ENCODE measurements at regions not wholly inside any gene's neighbourhood (a gene's known extent, or its start where the extent isn't known, plus 50 kb on each side); places are given as distances from the start of the nearest gene placed in this dataset.

DNA sequence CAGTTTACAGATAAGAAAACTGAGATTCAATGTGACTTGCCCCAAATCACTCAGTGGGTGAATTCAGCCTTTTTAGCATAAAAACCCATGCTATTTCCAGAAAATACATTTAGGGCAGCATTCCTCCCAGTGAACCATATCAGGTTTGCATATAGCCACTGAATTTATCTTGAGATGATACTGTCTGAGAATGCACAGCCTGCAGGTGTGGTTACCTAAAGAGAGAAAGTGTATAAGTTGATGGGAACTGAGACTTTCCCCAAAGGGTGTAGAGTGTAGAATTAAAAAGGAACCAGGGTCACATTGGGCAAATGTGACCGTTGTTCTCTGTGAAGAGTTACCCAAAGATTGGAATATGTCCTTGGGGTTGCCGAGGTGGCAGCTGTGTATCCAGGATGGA lies 100.0 kb upstream of the PIK3R1 start:
- Mint-ChIP-seq H3K4me1 (ENCODE audit: low read depth, unreplicated experiment) (peaks cover 10% of the 10 kb centered on the region), H3K36me3 (ENCODE audit: insufficient read depth, unreplicated experiment) (no peaks in the 10 kb centered on the region), H3K9me3 (ENCODE audit: low read depth, unreplicated experiment) (no peaks in the 10 kb centered on the region), H3K27me3 (ENCODE audit: unreplicated experiment) (no peaks in the 10 kb centered on the region), H3K27ac (ENCODE audit: unreplicated experiment) (no peak overlapping the region), H3K4me3 (ENCODE audit: low read depth, unreplicated experiment) (no peak overlapping the region)
- DNase-seq: no peak
- BruUV-seq (replicated peaks): no TSS peak
- intact Hi-C loops (cut with micrococcal nuclease; ENCODE audit: unreplicated experiment): no loop called here
- TF ChIP-seq, protein P1, sequence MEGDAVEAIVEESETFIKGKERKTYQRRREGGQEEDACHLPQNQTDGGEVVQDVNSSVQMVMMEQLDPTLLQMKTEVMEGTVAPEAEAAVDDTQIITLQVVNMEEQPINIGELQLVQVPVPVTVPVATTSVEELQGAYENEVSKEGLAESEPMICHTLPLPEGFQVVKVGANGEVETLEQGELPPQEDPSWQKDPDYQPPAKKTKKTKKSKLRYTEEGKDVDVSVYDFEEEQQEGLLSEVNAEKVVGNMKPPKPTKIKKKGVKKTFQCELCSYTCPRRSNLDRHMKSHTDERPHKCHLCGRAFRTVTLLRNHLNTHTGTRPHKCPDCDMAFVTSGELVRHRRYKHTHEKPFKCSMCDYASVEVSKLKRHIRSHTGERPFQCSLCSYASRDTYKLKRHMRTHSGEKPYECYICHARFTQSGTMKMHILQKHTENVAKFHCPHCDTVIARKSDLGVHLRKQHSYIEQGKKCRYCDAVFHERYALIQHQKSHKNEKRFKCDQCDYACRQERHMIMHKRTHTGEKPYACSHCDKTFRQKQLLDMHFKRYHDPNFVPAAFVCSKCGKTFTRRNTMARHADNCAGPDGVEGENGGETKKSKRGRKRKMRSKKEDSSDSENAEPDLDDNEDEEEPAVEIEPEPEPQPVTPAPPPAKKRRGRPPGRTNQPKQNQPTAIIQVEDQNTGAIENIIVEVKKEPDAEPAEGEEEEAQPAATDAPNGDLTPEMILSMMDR (IDR thresholded peaks at IDR 0.05; ENCODE audit: unreplicated experiment): no peak
- CTCF ChIA-PET: no interaction called here

DNA sequence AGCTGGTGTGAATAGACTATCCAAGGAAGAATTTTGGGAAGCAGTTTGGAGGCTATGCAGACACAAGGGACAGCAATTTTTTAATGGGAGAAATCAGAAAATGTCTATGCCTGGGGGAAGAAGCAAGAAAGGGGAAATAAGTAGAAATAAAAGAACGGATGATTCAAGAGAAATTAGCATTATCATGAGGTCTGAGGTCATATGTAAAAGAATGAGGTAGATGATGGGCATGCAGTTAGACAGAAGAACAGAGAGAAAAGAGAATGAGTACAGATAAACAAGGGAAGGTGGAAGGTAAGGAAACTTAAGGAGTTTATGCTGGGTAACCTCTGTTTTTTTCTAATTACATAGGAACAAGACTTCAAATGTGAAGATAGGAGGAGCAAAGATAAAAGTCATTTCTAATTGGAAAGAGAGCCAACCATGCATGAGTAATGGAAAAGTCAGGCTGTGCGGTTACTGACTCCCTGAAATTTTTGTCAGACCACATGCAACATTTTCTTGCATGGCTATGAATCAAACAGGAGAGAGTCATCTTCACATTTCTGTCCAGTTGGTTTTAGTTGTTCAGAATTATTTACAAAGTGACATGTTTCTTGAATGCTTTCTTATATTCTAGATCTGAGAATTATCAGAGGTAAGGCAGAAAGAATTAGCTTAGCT lies 101.0 kb upstream of the PIK3R1 start:
- no peak for DNase-seq
- Mint-ChIP-seq H3K9me3 (ENCODE audit: low read depth, unreplicated experiment) (no peaks in the 10 kb centered on the region), H3K27ac (ENCODE audit: unreplicated experiment) (no peak overlapping the region), H3K4me3 (ENCODE audit: low read depth, unreplicated experiment) (no peak overlapping the region), H3K4me1 (ENCODE audit: low read depth, unreplicated experiment) (peaks cover 10% of the 10 kb centered on the region), H3K27me3 (ENCODE audit: unreplicated experiment) (no peaks in the 10 kb centered on the region), H3K36me3 (ENCODE audit: insufficient read depth, unreplicated experiment) (no peaks in the 10 kb centered on the region)
- TF ChIP-seq, protein P1 (IDR thresholded peaks at IDR 0.05; ENCODE audit: unreplicated experiment): no peak
- no TSS peak for BruUV-seq (replicated peaks)
- intact Hi-C loops (cut with micrococcal nuclease; ENCODE audit: unreplicated experiment): no loop called here
- CTCF ChIA-PET: no interaction called here

DNA sequence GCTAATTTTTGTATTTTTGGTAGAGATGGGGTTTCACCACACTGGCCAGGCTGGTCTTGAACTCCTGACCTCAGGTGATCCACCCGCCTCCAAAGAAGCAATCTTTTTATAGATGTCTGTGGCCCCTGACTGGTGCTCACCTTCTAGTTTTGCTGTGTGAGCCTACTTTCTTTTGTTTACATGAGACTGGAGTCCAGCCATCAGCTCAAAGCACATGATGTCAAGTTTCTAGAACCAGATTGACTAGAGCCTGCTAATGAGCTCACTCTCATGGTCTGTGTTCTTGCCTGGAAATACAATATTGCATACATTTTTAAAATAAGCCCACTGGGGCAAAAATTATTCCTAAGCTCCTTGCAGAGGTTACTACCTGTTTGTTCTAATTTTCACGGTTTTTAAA lies 102.9 kb upstream of the PIK3R1 start:
- TF ChIP-seq, protein P1 (IDR thresholded peaks at IDR 0.05; ENCODE audit: unreplicated experiment): no peak
- intact Hi-C loops (cut with micrococcal nuclease; ENCODE audit: unreplicated experiment): no loop called here
- CTCF ChIA-PET: no interaction called here
- H3K27me3 Mint-ChIP-seq (ENCODE audit: unreplicated experiment): no peaks in the 10 kb centered on the region
- BruUV-seq (replicated peaks): no TSS peak
- no peak overlapping the region for H3K4me3 Mint-ChIP-seq (ENCODE audit: low read depth, unreplicated experiment)
- H3K9me3 Mint-ChIP-seq (ENCODE audit: low read depth, unreplicated experiment): no peaks in the 10 kb centered on the region
- no peak for DNase-seq
- no peaks in the 10 kb centered on the region for H3K36me3 Mint-ChIP-seq (ENCODE audit: insufficient read depth, unreplicated experiment)
- H3K4me1 Mint-ChIP-seq (ENCODE audit: low read depth, unreplicated experiment): peaks cover 10% of the 10 kb centered on the region
- no peak overlapping the region for H3K27ac Mint-ChIP-seq (ENCODE audit: unreplicated experiment)

DNA sequence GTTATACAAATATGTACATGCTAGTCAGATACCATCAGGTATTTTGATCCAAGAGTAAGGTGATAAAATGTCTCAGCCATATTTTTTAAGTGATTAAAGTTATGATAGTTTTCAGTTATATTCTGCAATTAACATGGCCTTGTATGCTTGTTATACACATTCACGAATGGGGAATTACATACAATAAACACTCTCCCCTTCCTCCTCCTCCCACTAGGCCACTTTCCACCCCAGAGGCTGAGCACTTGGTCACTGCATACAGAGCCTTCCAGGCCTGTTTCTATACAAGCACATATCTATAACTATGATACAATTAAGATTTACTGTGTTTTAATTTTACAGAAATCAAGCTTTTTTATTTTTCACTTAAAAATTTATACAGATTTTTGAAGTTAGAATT lies 104.7 kb upstream of the PIK3R1 start:
- no peak overlapping the region for H3K27ac Mint-ChIP-seq (ENCODE audit: unreplicated experiment)
- peaks cover under 1% of the 10 kb centered on the region for H3K4me1 Mint-ChIP-seq (ENCODE audit: low read depth, unreplicated experiment)
- DNase-seq: no peak
- no peaks in the 10 kb centered on the region for H3K27me3 Mint-ChIP-seq (ENCODE audit: unreplicated experiment)
- CTCF ChIA-PET: no interaction called here
- H3K9me3 Mint-ChIP-seq (ENCODE audit: low read depth, unreplicated experiment): no peaks in the 10 kb centered on the region
- intact Hi-C loops (cut with micrococcal nuclease; ENCODE audit: unreplicated experiment): no loop called here
- no TSS peak for BruUV-seq (replicated peaks)
- no peaks in the 10 kb centered on the region for H3K36me3 Mint-ChIP-seq (ENCODE audit: insufficient read depth, unreplicated experiment)
- TF ChIP-seq, protein P1 (IDR thresholded peaks at IDR 0.05; ENCODE audit: unreplicated experiment): no peak
- H3K4me3 Mint-ChIP-seq (ENCODE audit: low read depth, unreplicated experiment): no peak overlapping the region
